GM13976 (cell line): ENCODE measurements at regions not wholly inside any gene's neighbourhood (a gene's known extent, or its start where the extent isn't known, plus 50 kb on each side); places are given as distances from the start of the nearest gene placed in this dataset.

Experiments used
- DNase-seq: peaks from one replicate; pipeline ENCODE4 v3.0.0; 2012; ENCODE audit warnings: low spot score
- in situ Hi-C: fragments of 300-500 bp; cut with MboI; formaldehyde crosslinking; loops from one replicate; pipeline ENCODE4 v1.12.0; 2022; ENCODE audit warnings: low sequenced_read_pairs, mixed read lengths, inconsistent platforms; ENCODE audit not compliant: unreplicated experiment
- TF ChIP-seq, protein P1 (sequence below): IDR thresholded peaks from 2 replicates; pipeline ENCODE4 v1.5.1; 2012; ENCODE audit warnings: borderline replicate concordance, mild to moderate bottlenecking; ENCODE audit not compliant: insufficient read depth; ENCODE audit errors: extremely low read depth, missing control alignments, control extremely low read depth

DNA sequence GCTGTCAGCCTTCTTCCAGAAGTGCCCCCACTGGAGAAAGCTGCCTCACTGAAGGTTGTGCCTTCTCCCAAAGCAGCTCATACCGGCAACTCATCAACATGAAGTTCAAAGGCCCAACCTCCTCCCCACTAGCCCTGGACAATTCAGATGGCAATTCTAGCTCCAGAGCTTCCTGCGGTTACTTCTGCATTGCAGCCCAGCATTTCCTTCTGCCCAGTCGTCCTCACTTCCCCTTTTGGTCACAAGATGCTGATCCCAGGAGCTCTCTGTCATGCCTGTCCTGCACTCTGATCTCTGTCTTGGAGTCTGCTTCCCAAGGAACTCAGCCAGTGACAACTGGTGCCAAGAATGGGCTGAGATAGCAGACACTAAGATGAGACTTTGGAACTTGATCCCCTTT, 178.2 kb upstream of the SOX9 start:
- DNase-seq = no peak
- TF ChIP-seq, protein P1, sequence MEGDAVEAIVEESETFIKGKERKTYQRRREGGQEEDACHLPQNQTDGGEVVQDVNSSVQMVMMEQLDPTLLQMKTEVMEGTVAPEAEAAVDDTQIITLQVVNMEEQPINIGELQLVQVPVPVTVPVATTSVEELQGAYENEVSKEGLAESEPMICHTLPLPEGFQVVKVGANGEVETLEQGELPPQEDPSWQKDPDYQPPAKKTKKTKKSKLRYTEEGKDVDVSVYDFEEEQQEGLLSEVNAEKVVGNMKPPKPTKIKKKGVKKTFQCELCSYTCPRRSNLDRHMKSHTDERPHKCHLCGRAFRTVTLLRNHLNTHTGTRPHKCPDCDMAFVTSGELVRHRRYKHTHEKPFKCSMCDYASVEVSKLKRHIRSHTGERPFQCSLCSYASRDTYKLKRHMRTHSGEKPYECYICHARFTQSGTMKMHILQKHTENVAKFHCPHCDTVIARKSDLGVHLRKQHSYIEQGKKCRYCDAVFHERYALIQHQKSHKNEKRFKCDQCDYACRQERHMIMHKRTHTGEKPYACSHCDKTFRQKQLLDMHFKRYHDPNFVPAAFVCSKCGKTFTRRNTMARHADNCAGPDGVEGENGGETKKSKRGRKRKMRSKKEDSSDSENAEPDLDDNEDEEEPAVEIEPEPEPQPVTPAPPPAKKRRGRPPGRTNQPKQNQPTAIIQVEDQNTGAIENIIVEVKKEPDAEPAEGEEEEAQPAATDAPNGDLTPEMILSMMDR = no peak
- in situ Hi-C loops = no loop called here

DNA sequence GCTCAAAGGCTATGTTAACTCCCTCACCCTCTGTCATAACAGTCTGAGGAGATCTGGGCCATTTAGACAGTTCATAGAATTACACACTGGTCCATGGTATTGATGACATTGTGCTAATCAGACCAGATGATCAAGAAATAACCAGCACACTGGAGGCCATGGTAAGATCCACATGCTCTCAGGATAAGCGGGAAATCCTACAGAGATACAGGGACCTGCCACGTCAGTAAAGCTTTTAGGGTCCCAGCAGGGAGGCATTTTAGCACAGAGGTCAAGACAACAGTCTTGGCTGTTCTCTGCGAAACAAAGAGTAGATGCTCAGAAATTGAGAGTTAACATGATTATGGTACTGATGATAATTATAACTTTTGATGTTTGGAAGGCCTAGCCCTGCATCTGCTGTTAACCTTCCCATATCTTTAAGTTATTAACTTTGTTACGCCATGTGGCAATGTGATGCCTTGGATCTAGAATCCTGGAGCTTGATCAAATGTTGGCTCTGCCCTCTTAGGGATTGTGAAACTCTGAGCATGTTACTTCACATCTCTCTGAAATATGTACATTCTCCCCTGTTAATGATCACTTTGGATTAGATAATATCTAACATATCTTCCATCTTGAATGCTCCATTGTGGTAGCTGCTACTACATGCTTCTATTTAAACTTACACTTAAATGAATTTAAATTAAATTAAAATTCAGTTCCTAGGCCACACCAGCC, 172.0 kb upstream of the SOX9 start:
- in situ Hi-C loops = no loop called here
- no peak for DNase-seq
- TF ChIP-seq, protein P1 = no peak

DNA sequence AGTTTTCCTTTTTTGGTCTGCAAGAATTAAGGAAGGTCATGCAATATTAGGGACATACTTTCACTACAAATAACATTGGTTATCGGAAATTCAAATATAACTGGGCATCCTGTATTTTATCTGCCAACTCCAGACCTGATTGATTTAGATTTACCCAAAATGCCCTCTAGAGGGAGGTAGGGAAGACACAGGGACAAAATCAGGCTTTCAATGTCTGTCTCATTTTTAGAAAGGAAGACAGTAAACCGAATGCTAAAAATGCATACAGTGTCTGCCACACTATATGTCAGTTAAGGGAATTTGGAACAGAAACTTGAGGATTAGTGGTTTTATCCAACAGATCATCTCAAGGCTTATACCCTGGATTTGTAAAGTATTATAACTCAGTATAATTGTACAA, 161.7 kb upstream of the SOX9 start:
- DNase-seq = peak; percentile 25
- in situ Hi-C loops = no loop called here
- TF ChIP-seq, protein P1 = peak; percentile 15

DNA sequence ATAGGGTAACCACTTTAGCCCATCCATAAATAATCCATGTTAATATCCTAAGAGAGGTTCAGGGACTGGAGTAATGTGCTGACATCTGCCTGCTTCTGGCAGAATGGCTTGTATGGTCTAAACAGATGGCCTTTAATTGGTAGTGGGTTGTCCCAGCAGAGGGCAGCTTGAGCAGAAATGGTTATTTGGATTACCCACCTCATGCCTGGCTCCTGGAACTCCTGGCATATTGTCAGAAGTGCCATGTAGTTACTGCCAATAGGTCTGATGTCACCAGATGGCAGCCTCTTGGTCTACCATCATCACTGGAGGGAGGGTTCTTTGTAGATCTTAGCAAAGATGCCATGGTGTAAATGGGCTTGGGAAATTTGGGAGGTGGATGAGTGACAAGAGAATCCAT, 157.5 kb upstream of the SOX9 start:
- in situ Hi-C loops = no loop called here
- no peak for DNase-seq
- TF ChIP-seq, protein P1 = no peak

DNA sequence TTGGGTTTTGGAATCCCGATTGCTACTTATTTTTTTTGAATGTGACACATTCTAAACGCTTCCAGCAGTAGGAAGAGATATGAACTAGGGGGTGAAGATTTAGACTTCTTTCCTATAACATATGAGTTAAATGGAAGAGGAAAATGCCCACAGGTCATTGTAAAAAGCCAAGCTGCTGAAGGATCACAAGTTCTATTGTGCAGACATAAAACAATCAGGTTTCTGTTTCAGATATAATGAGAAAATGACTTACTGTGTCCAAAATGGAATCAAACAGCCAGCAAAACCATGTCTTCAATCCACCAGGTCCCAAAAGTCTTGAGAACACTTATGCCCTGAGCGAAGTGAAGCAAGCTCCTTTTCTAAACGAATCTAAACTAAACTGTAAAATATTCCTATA, 157.0 kb upstream of the SOX9 start:
- TF ChIP-seq, protein P1 = no peak
- in situ Hi-C loops = no loop called here
- no peak for DNase-seq

DNA sequence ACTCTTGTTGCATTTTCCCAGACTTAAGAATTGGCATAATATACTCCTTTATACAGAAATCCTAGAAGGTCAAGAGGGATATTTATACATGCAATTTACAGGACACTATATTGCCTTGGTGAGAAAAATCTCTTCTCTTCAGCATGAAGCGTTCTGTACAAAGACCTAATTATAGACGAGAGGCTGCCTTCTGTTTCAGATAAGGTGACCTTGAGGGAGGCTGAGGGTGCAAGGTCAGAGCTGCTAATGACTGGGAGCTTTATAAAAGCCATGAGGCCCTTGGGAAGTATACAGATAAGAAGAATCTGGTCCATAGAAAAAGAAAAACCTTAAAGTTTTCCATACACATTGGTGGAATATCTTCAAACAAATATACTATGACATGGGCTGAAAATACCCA, 156.3 kb upstream of the SOX9 start:
- no peak for DNase-seq
- TF ChIP-seq, protein P1 = no peak
- in situ Hi-C loops = no loop called here
